Panc1 (cell line): ENCODE measurements at regions not wholly inside any gene's neighbourhood (a gene's known extent, or its start where the extent isn't known, plus 50 kb on each side); places are given as distances from the start of the nearest gene placed in this dataset.

Experiments used
- ATAC-seq: fragments of 200-7000 bp; cut with Tn5 transposase; 2 replicates; pipeline ENCODE4 v1.9.1; 2020; ENCODE audit warnings: mild to moderate bottlenecking, moderate library complexity
- BruUV-seq: library from RNA; stranded (reverse); fragments of 400-500 nt; replicated peaks from 2 replicates; lab custom pipeline; 2021; lab: Mats Ljungman, UMichigan
- CTCF ChIA-PET: fragments of 300-600 bp; sonication (Branson Sonifier 250); formaldehyde crosslinking; loops from one replicate; lab custom pipeline; 2022; ENCODE audit warnings: antibody characterized with exemption; lab: Charles Lee
- POLR2A ChIA-PET: fragments of 300-600 bp; sonication (Branson Sonifier 250); formaldehyde crosslinking; loops from one replicate; lab custom pipeline; 2022; ENCODE audit warnings: antibody characterized with exemption; lab: Charles Lee
- DNase-seq: peaks from one replicate; pipeline ENCODE4 v3.0.0-alpha.2; 2010; ENCODE audit warnings: low read depth, low spot score
- H3K27ac ChIP-seq: 2 replicates; pipeline ENCODE4 v1.5.1; 2011; ENCODE audit warnings: mild to moderate bottlenecking, low read length, inconsistent platforms
- H3K27me3 ChIP-seq: fragments of 200-500 bp; sonication (Bioruptor generic); 2 replicates; pipeline ENCODE4 v1.6.0; 2014; ENCODE audit warnings: low read length, inconsistent platforms; ENCODE audit not compliant: control insufficient read depth, insufficient read depth
- H3K36me3 ChIP-seq: fragments of 200-500 bp; sonication (Bioruptor generic); 2 replicates; pipeline ENCODE4 v1.5.1; 2014; ENCODE audit warnings: inconsistent platforms, mild to moderate bottlenecking, low read length, moderate library complexity; ENCODE audit not compliant: control insufficient read depth, insufficient read depth
- H3K4me1 ChIP-seq: 2 replicates; pipeline ENCODE4 v1.5.1; 2011; ENCODE audit warnings: inconsistent platforms, mild to moderate bottlenecking, low read length, moderate library complexity; ENCODE audit not compliant: control insufficient read depth, insufficient read depth
- H3K4me3 ChIP-seq, 2 experiments: 2 replicates each; pipeline ENCODE4 v1.5.1; 2011 to 2012; ENCODE audit warnings: low read depth in 2 of 2, low read length in 2 of 2, mild to moderate bottlenecking in 2 of 2, inconsistent platforms in 1 of 2, moderate library complexity in 1 of 2
- H3K9me3 ChIP-seq: fragments of 200-500 bp; sonication (Bioruptor generic); 2 replicates; pipeline ENCODE4 v1.5.1; 2014; ENCODE audit warnings: low read depth, mild to moderate bottlenecking, inconsistent platforms, low read length, moderate library complexity; ENCODE audit not compliant: control insufficient read depth, insufficient read depth
- CTCF ChIP-seq: fragments of 450-650 bp; IDR thresholded peaks from 2 replicates; pipeline ENCODE4 v1.5.1; 2017; ENCODE audit warnings: mild to moderate bottlenecking
- POLR2AphosphoS5 ChIP-seq: IDR thresholded peaks from 2 replicates; pipeline ENCODE4 v1.6.1; 2012; ENCODE audit warnings: mild to moderate bottlenecking, low read depth, low read length, moderate library complexity
- REST ChIP-seq, 2 experiments: IDR thresholded peaks; 2 replicates each; pipeline ENCODE4 v1.6.1; 2011 to 2012; ENCODE audit warnings: low read depth in 2 of 2, control low read depth in 1 of 2, low read length in 1 of 2, mild to moderate bottlenecking in 1 of 2, moderate library complexity in 1 of 2; ENCODE audit not compliant: insufficient read depth in 1 of 2
- SIN3A ChIP-seq: IDR thresholded peaks from 2 replicates; pipeline ENCODE4 v1.6.1; 2012; ENCODE audit warnings: low read depth, mild to moderate bottlenecking, low read length, moderate library complexity, borderline replicate concordance; ENCODE audit not compliant: insufficient read depth
- TCF7L2 ChIP-seq: IDR thresholded peaks from 2 replicates; pipeline ENCODE4 v1.6.1; 2011; ENCODE audit warnings: mild to moderate bottlenecking, low read depth, low read length, inconsistent platforms
- in situ Hi-C: cut with HindIII; loops from 2 replicates; pipeline ENCODE4 v1.10.0; 2016; ENCODE audit warnings: low sequenced_read_pairs, low pct_unique_long_range_greater_than_20kb
- intact Hi-C: fragments of 100-400 bp; cut with micrococcal nuclease; formaldehyde crosslinking; loops from one replicate; pipeline ENCODE4 v1.10.0; 2022; ENCODE audit not compliant: unreplicated experiment

- ATAC-seq (no peak), DNase-seq (no peak)
- intact Hi-C loops, result no loop called here
- Histone ChIP-seq H3K27ac (no peak overlapping the region), H3K9me3 (no peaks in the 10 kb centered on the region), H3K27me3 (no peaks in the 10 kb centered on the region), H3K4me3 (no peak overlapping the region), H3K36me3 (no peaks in the 10 kb centered on the region), H3K4me1 (no peaks in the 10 kb centered on the region)
- ChIA-PET POLR2A (no interaction called here), CTCF (interaction anchor here (0.7 kb wide), 1 partner anchor 50 kb away, joined by 8 read pairs; no protein-coding TSS in a partner anchor)
- BruUV-seq, result no TSS peak
- in situ Hi-C loops, result no loop called here
- no peak for TF ChIP-seq TCF7L2
- TF ChIP-seq CTCF, result no peak
- no peak for TF ChIP-seq SIN3A
- TF ChIP-seq POLR2AphosphoS5, result no peak
- TF ChIP-seq REST (IDR thresholded peaks at IDR 0.05; ENCODE audit: insufficient read depth in 1 of 2, low read depth in 2 of 2, low read length in 1 of 2), result no peak
Measured at GRCh38 chr7:51455948-51456347, 139.3 kb upstream of the COBL start.

GRCh38 chr7:51455513-51455912 lies 138.9 kb upstream of the COBL start:
- Histone ChIP-seq H3K9me3 (no peaks in the 10 kb centered on the region), H3K4me1 (no peaks in the 10 kb centered on the region), H3K36me3 (no peaks in the 10 kb centered on the region), H3K4me3 (no peak overlapping the region), H3K27ac (no peak overlapping the region), H3K27me3 (no peaks in the 10 kb centered on the region)
- in situ Hi-C loops, result no loop called here
- no peak for DNase-seq
- no peak for TF ChIP-seq POLR2AphosphoS5
- CTCF ChIA-PET, result interaction anchor here (0.8 kb wide), 1 partner anchor 25 kb away, joined by 3 read pairs; no protein-coding TSS in a partner anchor
- intact Hi-C loops, result no loop called here
- no TSS peak for BruUV-seq
- no peak for ATAC-seq
- POLR2A ChIA-PET, result no interaction called here

GRCh38 chr7:51455086-51455485 lies 138.5 kb upstream of the COBL start:
- ATAC-seq (no peak), DNase-seq (no peak)
- Histone ChIP-seq H3K4me3 (no peak overlapping the region), H3K27me3 (no peaks in the 10 kb centered on the region), H3K9me3 (no peaks in the 10 kb centered on the region), H3K27ac (no peak overlapping the region), H3K4me1 (no peaks in the 10 kb centered on the region), H3K36me3 (no peaks in the 10 kb centered on the region)
- POLR2A ChIA-PET, result no interaction called here
- TF ChIP-seq POLR2AphosphoS5 (no peak), REST (IDR thresholded peaks at IDR 0.05; ENCODE audit: insufficient read depth in 1 of 2, low read depth in 2 of 2, low read length in 1 of 2) (no peak), TCF7L2 (no peak), CTCF (no peak), SIN3A (no peak)
- CTCF ChIA-PET, result interaction anchor here (0.8 kb wide), 1 partner anchor 25 kb away, joined by 3 read pairs; no protein-coding TSS in a partner anchor
- BruUV-seq, result no TSS peak
- in situ Hi-C loops, result no loop called here
- intact Hi-C loops, result no loop called here
